H1 (cell line): ENCODE measurements at regions not wholly inside any gene's neighbourhood (a gene's known extent, or its start where the extent isn't known, plus 50 kb on each side); places are given as distances from the start of the nearest gene placed in this dataset.

Experiments used
- CTCF ChIA-PET: fragments of 300-600 bp; sonication (Branson Sonifier 250); formaldehyde crosslinking; loops from one replicate; lab custom pipeline; 2021; ENCODE audit not compliant: partially characterized antibody; lab: Charles Lee
- POLR2A ChIA-PET: fragments of 300-600 bp; sonication (Branson Sonifier 250); formaldehyde crosslinking; loops from one replicate; lab custom pipeline; 2021; ENCODE audit warnings: inconsistent platforms; ENCODE audit not compliant: partially characterized antibody; lab: Charles Lee
- DNase-seq, 2 experiments: peaks; one replicate each; pipeline versions ENCODE4 v3.0.0 to v3.0.0-alpha.2; 2010 to 2022; ENCODE audit warnings: low spot score in 2 of 2, low read depth in 1 of 2, mixed read lengths in 1 of 2
- FAIRE-seq: peaks from 2 replicates; lab custom pipeline; 2011; peaks lifted over from hg19 to GRCh38; lab: Jason Lieb, UNC
- H2AFZ ChIP-seq: 2 replicates; pipeline ENCODE4 v1.8.1; 2012; ENCODE audit warnings: low read length, inconsistent platforms
- H2AK5ac ChIP-seq: 2 replicates; pipeline ENCODE4 v1.6.1; 2013; ENCODE audit warnings: low read depth, low read length
- H2BK120ac ChIP-seq: replicated peaks from 2 replicates; pipeline ENCODE3; 2013; ENCODE audit warnings: low read depth, low read length, inconsistent platforms
- H2BK12ac ChIP-seq: 2 replicates; pipeline ENCODE4 v1.6.1; 2013; ENCODE audit warnings: low read depth, low read length
- H2BK15ac ChIP-seq: 2 replicates; pipeline ENCODE4 v1.6.1; 2013; ENCODE audit warnings: low read length
- H2BK20ac ChIP-seq: 2 replicates; pipeline ENCODE4 v1.6.1; 2013; ENCODE audit warnings: low read length
- H2BK5ac ChIP-seq: 2 replicates; pipeline ENCODE4 v1.6.1; 2013; ENCODE audit warnings: low read depth, low read length
- H3K14ac ChIP-seq: 2 replicates; pipeline ENCODE4 v1.6.1; 2013; ENCODE audit warnings: inconsistent platforms; ENCODE audit not compliant: insufficient read length
- H3K18ac ChIP-seq: 2 replicates; pipeline ENCODE4 v1.6.1; 2013; ENCODE audit warnings: low read length; ENCODE audit errors: extremely low read depth
- H3K23ac ChIP-seq: 2 replicates; pipeline ENCODE4 v1.6.1; 2013; ENCODE audit warnings: inconsistent platforms; ENCODE audit not compliant: insufficient read length
- H3K23me2 ChIP-seq: 2 replicates; pipeline ENCODE4 v1.6.1; 2013; ENCODE audit warnings: low read depth, low read length
- H3K27ac ChIP-seq: 2 replicates; pipeline ENCODE4 v1.6.1; 2011; ENCODE audit warnings: low read depth, low read length, inconsistent platforms
- H3K27me3 ChIP-seq, 4 experiments: replicated peaks in 1 of 4; 1 replicate in 1 of 4; 2 replicates in 3 of 4; pipeline versions ENCODE4 v1.6.1 to v1.8.1; 2011 to 2013; ENCODE audit warnings: low read length in 3 of 4, mild to moderate bottlenecking in 3 of 4, inconsistent platforms in 2 of 4, mixed read lengths in 2 of 4, moderate library complexity in 1 of 4; ENCODE audit not compliant: control insufficient read depth in 3 of 4, insufficient read depth in 3 of 4; ENCODE audit errors: extremely low read depth in 1 of 4
- H3K36me3 ChIP-seq, 4 experiments: 2 replicates each; pipeline versions ENCODE4 v1.6.1 to v1.8.1; 2011 to 2013; ENCODE audit warnings: mild to moderate bottlenecking in 4 of 4, low read length in 3 of 4, moderate library complexity in 2 of 4, control low read depth in 1 of 4, inconsistent platforms in 1 of 4; ENCODE audit not compliant: insufficient read depth in 4 of 4, control insufficient read depth in 2 of 4
- H3K4ac ChIP-seq: replicated peaks from 2 replicates; pipeline ENCODE3; 2013; ENCODE audit warnings: low read length, low read depth, mixed read lengths, inconsistent platforms; ENCODE audit not compliant: insufficient read length
- H3K4me1 ChIP-seq, 4 experiments: replicated peaks in 1 of 4; 1 replicate in 1 of 4; 2 replicates in 3 of 4; pipeline versions ENCODE4 v1.6.1 to v1.8.1; 2011 to 2013; ENCODE audit warnings: low read length in 3 of 4, inconsistent platforms in 2 of 4, mixed read lengths in 1 of 4; ENCODE audit not compliant: insufficient read depth in 4 of 4, control insufficient read depth in 3 of 4
- H3K4me2 ChIP-seq, 2 experiments: 2 replicates each; pipeline versions ENCODE4 v1.6.1 to v1.8.1; 2011 to 2013; ENCODE audit warnings: low read depth in 2 of 2, low read length in 2 of 2, control low read depth in 1 of 2, inconsistent platforms in 1 of 2, mild to moderate bottlenecking in 1 of 2; ENCODE audit not compliant: insufficient read depth in 1 of 2
- H3K4me3 ChIP-seq, 4 experiments: fragments of 200-600, 300-600 bp in 1 of 4; sonication (generic), shearing (Covaris generic), sonication (Bioruptor Twin) in 1 of 4; 2 replicates each; pipeline versions ENCODE4 v1.5.1 to v1.8.1; 2011 to 2016; ENCODE audit warnings: low read length in 4 of 4, low read depth in 3 of 4, control low read depth in 2 of 4, inconsistent platforms in 2 of 4, mild to moderate bottlenecking in 2 of 4, mixed read lengths in 1 of 4, moderate library complexity in 1 of 4; ENCODE audit not compliant: insufficient read depth in 2 of 4; ENCODE audit errors: extremely low read depth in 1 of 4
- H3K56ac ChIP-seq: replicated peaks from 2 replicates; pipeline ENCODE3; 2013; ENCODE audit warnings: low read depth, mild to moderate bottlenecking, mixed read lengths, low read length, inconsistent platforms; ENCODE audit not compliant: insufficient read length
- H3K79me1 ChIP-seq: 2 replicates; pipeline ENCODE4 v1.6.1; 2013; ENCODE audit warnings: low read depth, low read length, control low read depth
- H3K79me2 ChIP-seq, 2 experiments: 2 replicates each; pipeline versions ENCODE4 v1.6.1 to v1.8.1; 2012 to 2013; ENCODE audit warnings: low read length in 2 of 2, mild to moderate bottlenecking in 2 of 2, inconsistent platforms in 1 of 2; ENCODE audit not compliant: insufficient read depth in 2 of 2, control insufficient read depth in 1 of 2
- H3K9ac ChIP-seq, 4 experiments: replicated peaks in 1 of 4; 1 replicate in 1 of 4; 2 replicates in 3 of 4; pipeline versions ENCODE4 v1.6.1 to v1.8.1; 2011 to 2013; ENCODE audit warnings: low read depth in 3 of 4, low read length in 3 of 4, control low read depth in 2 of 4, mild to moderate bottlenecking in 2 of 4, moderate library complexity in 2 of 4, inconsistent platforms in 1 of 4; ENCODE audit errors: extremely low read depth in 1 of 4
- H3K9me3 ChIP-seq, 2 experiments: 2 replicates each; pipeline versions ENCODE4 v1.6.1 to v1.8.1; 2012 to 2013; ENCODE audit warnings: mild to moderate bottlenecking in 2 of 2, moderate library complexity in 2 of 2, control low read depth in 1 of 2, inconsistent platforms in 1 of 2, low read depth in 1 of 2, low read length in 1 of 2, mixed read lengths in 1 of 2; ENCODE audit not compliant: insufficient read depth in 2 of 2
- H4K20me1 ChIP-seq, 2 experiments: replicated peaks in 1 of 2; 2 replicates each; pipeline versions ENCODE3 to v1.8.1; 2011 to 2013; ENCODE audit warnings: inconsistent platforms in 2 of 2, low read length in 2 of 2, mild to moderate bottlenecking in 1 of 2; ENCODE audit not compliant: insufficient read depth in 2 of 2, control insufficient read depth in 1 of 2
- H4K5ac ChIP-seq: 2 replicates; pipeline ENCODE4 v1.6.1; 2013; ENCODE audit warnings: low read length, low read depth, mixed read lengths, inconsistent platforms; ENCODE audit not compliant: insufficient read length
- H4K8ac ChIP-seq: 2 replicates; pipeline ENCODE4 v1.8.0; 2013; ENCODE audit warnings: mild to moderate bottlenecking, moderate library complexity, low read length, inconsistent platforms; ENCODE audit not compliant: insufficient read depth; ENCODE audit errors: extremely low read depth
- H4K91ac ChIP-seq: replicated peaks from 2 replicates; pipeline ENCODE3; 2013; ENCODE audit warnings: low read length, mixed read lengths, inconsistent platforms; ENCODE audit not compliant: insufficient read length
- FOSL1 ChIP-seq: IDR thresholded peaks from 2 replicates; pipeline ENCODE4 v1.6.1; 2011; ENCODE audit warnings: mild to moderate bottlenecking, low read depth, low read length, moderate library complexity; ENCODE audit not compliant: insufficient read depth
- WGBS, 2 experiments: shearing (Covaris generic) in 1 of 2; methylation state at CpG; one replicate each; pipeline versions ENCODE4 v1.1.6 to v1.1.7; 2013 to 2015; ENCODE audit warnings: low lambda C conversion rate in 2 of 2, mixed read lengths in 2 of 2, inconsistent platforms in 1 of 2, low coverage in 1 of 2, missing lambda C conversion rate in 1 of 2; ENCODE audit not compliant: insufficient replicate concordance in 2 of 2, insufficient coverage in 1 of 2, insufficient read length in 1 of 2; ENCODE audit errors: extremely low coverage in 1 of 2, missing lambda C conversion rate in 1 of 2; 5-methylcytosine and 5-hydroxymethylcytosine counted together

DNA sequence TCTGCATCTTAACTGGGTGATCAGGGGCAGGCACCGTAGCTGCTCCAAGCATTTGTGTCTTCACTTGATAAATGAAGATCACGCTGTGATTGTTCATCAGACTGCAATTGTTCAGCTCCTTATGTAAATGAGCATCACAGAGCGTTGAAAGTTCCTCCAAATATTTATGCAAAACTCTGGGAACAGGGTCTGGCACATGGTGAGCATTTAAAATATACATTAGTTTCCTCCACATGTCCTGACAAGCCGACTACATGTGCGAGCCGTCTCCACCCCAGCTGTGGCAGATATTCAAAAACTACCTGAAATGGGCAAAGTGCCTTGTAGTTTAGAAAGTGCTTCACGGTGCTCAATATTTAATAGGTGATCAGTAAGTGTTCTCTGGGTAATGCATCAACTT lies 175.1 kb upstream of the ID2 start:
- Histone ChIP-seq H3K4me3 (no peak overlapping the region), H2BK5ac (no peak overlapping the region), H3K9ac (no peak overlapping the region), H3K79me1 (no peaks in the 10 kb centered on the region), H4K20me1 (no peaks in the 10 kb centered on the region), H2BK15ac (no peak overlapping the region), H3K14ac (no peak overlapping the region), H3K27me3 (no peaks in the 10 kb centered on the region), H3K18ac (peak overlapping the region; percentile 10; the same call in 1 of the 2 replicates), H2AK5ac (no peak overlapping the region), H2AFZ (no peak overlapping the region), H3K23me2 (no peaks in the 10 kb centered on the region), H4K5ac (no peak overlapping the region), H2BK12ac (no peak overlapping the region), H3K4ac (no peak overlapping the region), H3K9me3 (peaks cover 0 to 21% of the 10 kb centered on the region in 2 experiments; a peak in 2 of 4 replicates), H3K36me3 (no peaks in the 10 kb centered on the region), H3K56ac (no peak overlapping the region), H3K4me2 (no peak overlapping the region), H3K79me2 (no peaks in the 10 kb centered on the region), H3K27ac (no peak overlapping the region), H2BK20ac (no peak overlapping the region), H4K8ac (no peak overlapping the region), H3K4me1 (peaks cover 0 to 4% (median 0%) of the 10 kb centered on the region in 4 experiments; a peak in 2 of 7 replicates), H3K23ac (no peak overlapping the region), H2BK120ac (no peak overlapping the region), H4K91ac (no peak overlapping the region)
- POLR2A ChIA-PET, result no interaction called here
- WGBS, 2 experiments, result 85% methylated on average over 7 of the region's 7 CpGs; no CpG with 5 or more reads in 1 of the 2 experiments
- no peak for DNase-seq
- CTCF ChIA-PET, result no interaction called here
- no peak for FAIRE-seq
- no peak for TF ChIP-seq FOSL1
